Fibroblast of skin of left quadriceps (primary cell): ENCODE measurements at regions not wholly inside any gene's neighbourhood (a gene's known extent, or its start where the extent isn't known, plus 50 kb on each side); places are given as distances from the start of the nearest gene placed in this dataset.
"Not testable (repeated sequence)": the region's sequence is repeated elsewhere in the genome, so short reads cannot be mapped to it uniquely, and the experiment has no call there.

Source experiments
- DNase-seq, 2 experiments: peaks; one replicate each; pipeline ENCODE4 v3.0.0-alpha.2; 2013; ENCODE audit warnings: low read depth in 2 of 2

GRCh38 chr3:66842761-66843464 lies 155.2 kb upstream of the KBTBD8 start:
- DNase-seq, result not testable (repeated sequence)

DNA sequence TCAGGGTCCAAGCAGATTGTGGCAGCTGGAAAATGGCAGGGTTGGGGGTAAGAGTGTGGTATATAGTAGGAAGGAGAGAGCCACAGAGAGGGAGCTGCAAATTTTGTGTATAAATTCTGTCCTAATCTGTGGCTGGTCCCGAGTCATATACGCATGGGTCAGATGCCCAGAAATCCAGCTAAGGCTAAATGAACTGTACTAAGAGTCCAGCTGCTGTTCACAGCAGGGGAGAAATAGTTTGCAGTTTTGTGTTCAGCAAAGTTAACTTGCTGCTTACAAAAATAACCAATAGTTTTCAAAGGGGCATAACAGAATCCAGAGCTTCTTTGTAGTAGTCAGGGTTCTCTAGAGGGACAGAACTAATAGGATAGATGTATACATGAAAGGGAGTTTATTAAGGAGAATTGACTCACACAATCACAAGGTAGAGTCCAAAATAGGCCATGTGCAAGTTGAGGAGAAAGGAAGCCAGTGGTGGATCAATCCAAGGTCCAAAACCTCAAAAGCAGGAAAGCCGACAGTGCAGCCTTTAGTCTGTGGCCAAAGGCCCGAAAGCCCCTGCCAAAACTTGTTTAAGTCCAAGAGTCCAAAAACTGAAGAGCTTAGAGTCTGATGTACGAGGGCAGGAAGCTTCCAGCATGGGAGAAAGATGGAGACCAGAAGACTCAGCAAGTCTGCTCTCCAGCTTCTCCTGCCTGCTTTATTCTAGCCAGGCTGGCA lies 146.1 kb upstream of the KBTBD8 start:
- DNase-seq, result no peak

GRCh38 chr3:66854601-66855151 lies 143.4 kb upstream of the KBTBD8 start:
- DNase-seq, result no peak

GRCh38 chr3:66856533-66856932 lies 141.6 kb upstream of the KBTBD8 start:
- DNase-seq, result no peak

- DNase-seq, result no peak
These were observed 139.3 kb upstream of the KBTBD8 start for GRCh38 chr3:66858656-66859381.

DNA sequence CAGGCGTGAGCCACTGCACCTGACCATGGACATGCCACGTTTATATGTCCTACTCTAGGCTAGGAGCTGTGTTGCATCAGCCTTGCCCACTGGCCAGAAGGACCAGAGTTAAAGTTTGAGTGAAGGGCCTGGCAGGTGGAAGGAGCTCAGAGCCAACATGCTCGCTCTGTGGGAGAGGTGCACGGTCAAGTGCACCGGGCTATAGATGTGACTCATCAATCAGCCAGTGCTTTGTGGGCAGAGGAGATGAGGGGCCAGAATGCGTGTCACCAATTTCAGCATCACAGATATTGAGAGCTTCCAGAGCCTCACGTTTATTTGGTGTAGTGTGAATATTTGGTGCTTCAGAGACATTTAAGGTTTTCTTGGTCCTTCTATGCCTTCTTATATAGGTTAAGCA lies 137.3 kb upstream of the KBTBD8 start:
- no peak for DNase-seq

GRCh38 chr3:66863205-66864111 lies 134.6 kb upstream of the KBTBD8 start:
- DNase-seq, result no peak

DNA sequence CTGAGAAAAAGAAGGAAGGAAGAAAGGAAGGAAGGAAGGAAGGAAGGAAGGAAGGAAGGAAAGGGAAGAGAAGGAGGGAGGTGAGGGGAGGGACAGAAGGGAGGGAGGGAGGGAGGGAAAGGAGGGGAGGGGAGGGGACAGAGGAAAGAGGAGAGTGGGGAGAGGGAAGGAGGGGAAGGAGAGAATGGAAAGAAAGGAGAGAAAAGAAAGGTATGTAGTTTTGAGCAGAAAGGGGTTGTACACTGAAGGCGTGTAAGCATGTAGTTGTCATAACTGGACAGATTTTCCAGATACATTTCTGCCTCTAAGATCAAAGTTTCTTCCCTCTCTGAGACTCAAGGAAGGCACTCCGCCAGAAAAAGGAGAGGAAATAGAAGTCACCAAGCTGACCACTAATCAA lies 113.4 kb upstream of the KBTBD8 start:
- DNase-seq, result no peak

DNA sequence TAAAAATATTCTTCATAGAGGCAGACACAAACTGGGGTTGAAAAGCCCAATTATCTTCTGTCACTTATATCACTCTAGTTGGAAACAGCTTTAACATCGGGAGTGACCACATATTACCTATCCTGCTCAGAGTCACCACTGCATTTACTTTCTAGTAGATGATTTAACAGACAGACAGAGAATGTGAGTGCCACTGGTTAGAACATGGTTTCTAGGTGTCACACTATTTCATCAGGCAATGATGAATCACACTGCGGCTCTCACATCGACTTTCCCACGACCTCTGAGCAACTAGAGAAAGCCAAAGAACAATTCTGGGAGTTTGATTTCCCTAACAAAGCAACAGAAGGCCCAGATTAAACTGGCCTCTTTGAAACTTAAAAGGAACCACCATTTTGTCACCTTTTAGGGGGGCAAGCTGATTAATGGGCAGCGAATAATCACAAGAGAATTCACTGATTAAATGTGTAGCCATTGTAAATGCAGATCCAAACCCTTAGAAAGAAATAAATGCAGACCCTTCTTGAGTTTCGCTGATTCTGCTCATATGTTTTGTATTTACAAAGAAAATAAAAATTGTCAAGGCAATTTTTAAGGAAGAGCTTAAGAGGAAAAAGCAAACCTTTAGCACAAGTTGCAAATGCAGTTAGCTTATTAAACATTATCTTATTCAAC lies 112.6 kb upstream of the KBTBD8 start:
- peak; percentile 5 to 12 for DNase-seq

GRCh38 chr3:66889750-66890494 lies 108.2 kb upstream of the KBTBD8 start:
- no peak for DNase-seq

DNA sequence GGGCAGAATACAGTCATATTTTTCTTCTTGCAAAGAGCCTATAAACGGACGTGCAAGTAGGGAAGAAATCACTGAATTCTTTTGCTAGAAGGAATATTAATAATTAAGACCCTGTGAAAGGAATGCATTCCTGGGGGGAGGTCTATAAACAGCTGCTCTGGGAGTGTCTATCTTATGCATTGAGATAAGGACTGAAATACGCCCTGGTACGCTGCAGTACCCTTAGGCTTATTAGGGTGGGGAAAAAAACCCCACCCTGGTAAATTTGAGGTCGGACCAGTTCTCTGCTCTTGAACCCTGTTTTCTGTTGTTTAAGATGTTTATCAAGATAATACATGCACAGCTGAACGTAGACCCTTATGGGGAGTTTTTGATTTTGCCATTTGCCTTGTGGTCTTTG lies 100.0 kb upstream of the KBTBD8 start:
- DNase-seq, result no peak

DNA sequence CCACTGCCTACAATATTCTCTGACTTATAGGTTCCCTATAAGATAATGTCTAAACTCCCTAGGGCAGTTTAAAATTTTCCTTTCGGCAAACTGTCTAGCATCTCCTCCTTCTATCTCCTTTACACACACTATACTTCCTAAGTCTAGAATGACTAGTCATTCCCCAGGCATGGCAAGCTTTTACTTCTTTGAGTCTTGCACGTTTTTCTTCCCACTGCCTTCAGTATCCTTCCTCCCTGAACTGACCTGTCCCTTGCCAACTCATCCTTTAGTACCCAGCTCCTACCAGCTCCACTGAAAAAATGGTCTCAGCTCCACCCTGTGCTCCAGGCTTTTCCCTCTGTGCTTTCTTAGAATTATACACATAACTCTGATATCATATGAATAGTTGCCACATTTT lies 93.8 kb upstream of the KBTBD8 start:
- DNase-seq, result no peak

GRCh38 chr3:66904831-66905493 lies 93.1 kb upstream of the KBTBD8 start:
- DNase-seq, result peak; percentile 45 to 54

DNA sequence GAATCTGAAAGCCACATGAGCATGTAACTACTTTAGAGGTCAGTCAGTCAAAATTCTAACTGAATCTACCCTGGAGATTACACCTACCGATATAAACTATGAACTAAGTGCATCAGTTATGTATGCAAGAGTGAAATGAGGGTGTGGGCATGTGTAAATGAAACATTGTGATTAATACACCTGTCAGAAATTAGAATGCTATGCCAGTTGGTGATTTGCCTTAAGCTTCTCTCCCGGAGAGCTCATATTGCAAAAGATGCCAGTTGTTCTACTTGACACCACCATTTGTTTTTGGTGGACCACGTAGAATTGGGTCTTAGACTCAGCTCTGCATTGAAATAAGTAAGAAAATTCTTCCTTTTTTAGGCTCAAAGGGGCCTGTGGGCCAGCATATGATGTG lies 91.0 kb upstream of the KBTBD8 start:
- no peak for DNase-seq

- DNase-seq, result no peak
These were observed 87.6 kb upstream of the KBTBD8 start for GRCh38 chr3:66910266-66911055.

DNA sequence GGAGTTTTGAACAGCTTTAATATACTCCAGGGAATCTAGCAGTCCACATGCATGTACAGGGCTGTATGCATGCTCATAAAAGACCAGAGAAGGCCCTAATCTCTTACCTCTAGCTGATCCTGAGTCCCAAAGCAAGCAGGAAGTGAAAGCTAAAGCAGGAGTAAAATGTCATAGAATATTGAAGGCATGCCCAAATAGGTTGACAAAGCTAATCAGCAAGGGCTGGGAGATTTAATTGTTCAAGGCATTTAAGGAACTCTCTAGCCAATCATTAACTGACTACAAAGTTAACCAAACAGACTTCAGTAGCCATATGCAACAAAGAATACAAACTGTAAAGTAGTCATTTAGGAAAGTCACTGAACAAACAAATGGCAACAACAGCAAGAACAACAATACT lies 85.8 kb upstream of the KBTBD8 start:
- DNase-seq, result no peak

DNA sequence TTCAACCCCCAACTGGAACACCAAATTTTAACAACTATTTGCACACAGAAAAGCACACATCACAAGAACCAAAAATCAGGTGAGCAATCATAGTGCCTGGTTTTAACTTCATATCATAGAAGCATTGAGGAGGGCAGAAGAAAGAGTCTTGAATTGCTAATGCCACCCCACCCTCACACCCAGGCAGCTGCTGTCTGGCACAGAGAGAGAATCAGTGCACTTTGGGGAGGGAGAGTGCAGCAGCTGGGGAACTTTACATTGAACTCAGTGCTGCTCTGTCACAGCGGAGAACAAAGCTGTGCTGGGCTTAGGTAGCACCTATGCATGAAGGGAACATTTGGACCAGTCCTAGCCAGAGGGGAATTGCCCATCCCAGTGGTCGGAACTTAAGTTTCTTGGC lies 76.0 kb upstream of the KBTBD8 start:
- no peak for DNase-seq

- DNase-seq, result no peak
These were observed 74.1 kb upstream of the KBTBD8 start for GRCh38 chr3:66923969-66924368.

DNA sequence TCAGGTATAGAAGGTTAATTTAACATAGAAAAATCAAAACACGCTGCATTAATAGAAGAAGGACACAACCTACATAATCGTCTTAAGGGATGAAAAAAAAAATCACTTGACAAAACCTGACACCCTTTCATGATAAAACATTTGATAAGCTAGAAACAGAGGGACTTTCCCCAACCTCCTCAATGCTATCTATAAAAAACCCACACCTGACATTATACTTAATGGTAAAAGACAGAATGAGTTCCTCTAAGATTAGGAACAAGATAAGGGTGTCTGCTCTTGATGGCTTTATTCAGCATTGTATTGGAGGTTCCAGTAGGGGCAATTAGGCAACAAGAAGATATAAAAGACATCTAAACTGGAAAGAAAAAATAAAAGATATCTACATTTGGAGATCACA lies 69.9 kb upstream of the KBTBD8 start:
- no peak for DNase-seq
